H1 (cell line): ENCODE measurements at regions not wholly inside any gene's neighbourhood (a gene's known extent, or its start where the extent isn't known, plus 50 kb on each side); places are given as distances from the start of the nearest gene placed in this dataset.

ENCODE experiments used
- HDAC2 ChIP-seq, 2 experiments: fragments of 300-600 bp in 1 of 2; sonication (generic) in 1 of 2; IDR thresholded peaks; 2 replicates each; pipeline ENCODE4 v1.6.1; 2011 to 2012; ENCODE audit warnings: low read depth in 2 of 2, low read length in 2 of 2, mild to moderate bottlenecking in 2 of 2, moderate library complexity in 2 of 2, borderline replicate concordance in 1 of 2, inconsistent platforms in 1 of 2
- KDM4A ChIP-seq: IDR thresholded peaks from one replicate; pipeline ENCODE4 v1.7.1; 2012; ENCODE audit warnings: low read depth, mild to moderate bottlenecking, moderate library complexity, low read length, inconsistent platforms; ENCODE audit not compliant: severe bottlenecking
- PHF8 ChIP-seq: fragments of 200-600 bp; sonication (generic); conservative IDR thresholded peaks from 2 replicates; pipeline ENCODE4 v1.7.1; 2012; ENCODE audit warnings: low read depth, mild to moderate bottlenecking, inconsistent platforms, low read length, moderate library complexity
- SIN3A ChIP-seq, 2 experiments: IDR thresholded peaks in 1 of 2; conservative IDR thresholded peaks in 1 of 2; 2 replicates each; pipeline ENCODE4 v1.6.1; 2011 to 2012; ENCODE audit warnings: low read length in 2 of 2, improper control_type of control experiment in 1 of 2, low read depth in 1 of 2, mild to moderate bottlenecking in 1 of 2

DNA sequence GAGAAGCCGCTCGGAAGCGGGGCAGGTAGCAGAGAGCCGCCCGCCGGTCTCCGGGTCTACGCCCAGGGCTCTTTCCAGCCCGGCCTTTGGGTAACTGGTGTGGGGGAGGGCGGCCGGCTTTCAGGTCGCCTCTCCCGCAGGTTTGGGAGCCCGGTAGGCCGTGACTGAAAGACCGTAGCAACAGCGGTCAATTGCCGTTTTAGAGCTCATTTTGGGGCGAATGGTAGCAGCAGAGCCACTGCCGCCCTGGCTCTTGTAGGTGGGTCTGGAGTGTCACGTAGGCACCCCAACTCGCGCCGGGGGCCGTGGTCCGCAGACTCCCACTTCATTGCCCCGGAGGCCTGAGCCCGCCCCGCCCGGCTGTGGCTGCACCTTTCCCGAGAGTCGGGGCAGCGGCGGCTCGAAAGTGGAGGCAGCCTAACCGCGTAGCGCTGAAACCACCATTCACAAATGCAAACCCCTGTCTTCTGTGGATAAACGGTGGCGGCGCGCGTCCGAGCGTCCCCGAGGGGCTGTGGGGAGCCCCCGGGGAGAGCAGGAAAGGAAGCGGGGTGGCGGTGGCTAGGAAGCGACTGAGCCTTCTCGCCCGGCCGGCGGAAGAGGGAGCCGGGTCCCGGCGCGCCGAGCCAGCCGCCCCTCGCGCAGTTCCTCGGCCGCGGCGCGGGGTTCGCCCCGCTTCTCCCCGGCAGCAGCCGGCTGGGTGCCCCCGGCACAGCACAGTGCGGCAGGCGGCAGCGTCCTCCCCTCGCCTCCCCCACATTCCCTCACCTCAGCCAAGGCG is 2185.1 kb upstream of the TENM3 start (continued):
- TF ChIP-seq SIN3A (conservative IDR thresholded peaks at IDR 0.05 in 1 of 2, IDR thresholded peaks at IDR 0.05 in 1 of 2; ENCODE audit: low read depth in 1 of 2, low read length in 2 of 2): peak in 1 of 2 experiments; percentile 43; a peak in 1 of 4 replicates
- peak; percentile 81 for TF ChIP-seq KDM4A
- peak; percentile 11 for TF ChIP-seq PHF8
- TF ChIP-seq HDAC2 (IDR thresholded peaks at IDR 0.05; ENCODE audit: borderline replicate concordance in 1 of 2, low read depth in 2 of 2, low read length in 2 of 2): 0 out of 4 replicates have a peak, but pooled peaks of 1 of the 2 experiments have one; percentile 20
